Stimulated activated naive CD8-positive, alpha-beta T cell treated with anti-CD3 and anti-CD28 coated beads, Interleukin-15, amount 100 ng/mL, for 72 hours (primary cell): ENCODE measurements at regions not wholly inside any gene's neighbourhood (a gene's known extent, or its start where the extent isn't known, plus 50 kb on each side); places are given as distances from the start of the nearest gene placed in this dataset.
A peak's percentile ranks its signal among the peaks of the same experiment; 100 is the strongest.

Experiments
- ATAC-seq: fragments of 150-1000 bp; cut with Tn5 transposase; 2 replicates; pipeline ENCODE4 v1.10.0; 2021; ENCODE audit warnings: mild to moderate bottlenecking, moderate library complexity
- DNase-seq, 2 donors: peaks; one replicate each; pipeline ENCODE4 v3.0.0; 2021 to 2022
- H3K27ac Mint-ChIP-seq, 2 donors: one replicate each; pipeline ENCODE4 v1.8.0; 2022; ENCODE audit warnings: mild to moderate bottlenecking in 2 of 2, mixed read lengths in 2 of 2, moderate library complexity in 2 of 2
- H3K27me3 Mint-ChIP-seq: one replicate; pipeline ENCODE4 v1.8.0; 2022; ENCODE audit warnings: mixed read lengths
- H3K4me1 Mint-ChIP-seq: one replicate; pipeline ENCODE4 v1.8.0; 2022; ENCODE audit warnings: mild to moderate bottlenecking, mixed read lengths
- H3K4me3 Mint-ChIP-seq, 2 donors: one replicate each; pipeline ENCODE4 v1.8.0; 2022; ENCODE audit warnings: mild to moderate bottlenecking in 2 of 2, mixed read lengths in 2 of 2, moderate library complexity in 1 of 2
- H3K9me3 Mint-ChIP-seq, 2 donors: one replicate each; pipeline ENCODE4 v1.8.0; 2022; ENCODE audit warnings: mixed read lengths in 2 of 2

DNA sequence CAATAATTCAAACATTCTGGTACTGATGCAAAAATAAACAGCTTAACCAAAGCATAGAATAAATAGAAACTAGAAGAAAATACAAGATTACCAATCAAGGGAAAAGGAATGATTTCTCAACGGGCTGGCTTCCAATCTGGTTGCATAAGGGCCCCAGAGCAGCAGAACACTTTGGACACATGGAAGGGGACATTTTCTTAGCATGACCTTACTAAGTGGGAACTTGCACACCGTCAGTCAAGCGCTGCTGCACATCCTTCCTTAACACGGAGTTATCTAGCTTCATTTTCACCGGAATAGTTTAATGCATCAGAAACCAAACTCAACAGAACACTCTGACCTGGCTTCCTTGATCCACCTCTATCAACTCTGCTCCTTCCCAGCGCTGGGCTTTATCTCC is 388.5 kb downstream of the VPS13C start:
- H3K9me3 Mint-ChIP-seq: no peaks in the 10 kb centered on the region
- ATAC-seq: no peak
- no peak overlapping the region for H3K27ac Mint-ChIP-seq
- H3K27me3 Mint-ChIP-seq: peaks cover under 1% of the 10 kb centered on the region
- H3K4me3 Mint-ChIP-seq: no peak overlapping the region
- no peak for DNase-seq
- H3K4me1 Mint-ChIP-seq: no peaks in the 10 kb centered on the region

DNA sequence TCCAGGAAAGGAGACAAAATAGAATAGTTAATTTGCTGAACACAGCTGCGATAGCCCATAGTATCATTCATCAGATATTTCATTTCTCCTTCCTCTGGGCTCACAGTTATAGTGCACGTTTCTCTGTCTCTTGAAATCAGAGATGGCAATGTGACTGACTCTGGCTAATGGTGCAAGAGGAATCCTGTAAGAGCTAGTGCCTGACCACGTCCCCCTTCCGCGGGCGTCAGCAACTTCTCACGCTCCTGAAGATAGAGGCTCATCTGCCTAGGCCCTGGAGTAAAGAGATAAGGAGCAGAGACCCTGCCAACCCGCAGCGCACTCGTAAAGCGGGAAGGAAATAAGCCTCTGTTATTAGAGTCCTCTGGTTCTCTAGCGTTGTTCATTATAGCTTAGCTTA is 391.8 kb downstream of the VPS13C start:
- ATAC-seq (no peak), DNase-seq (no peak)
- Mint-ChIP-seq H3K4me3 (no peak overlapping the region), H3K4me1 (no peaks in the 10 kb centered on the region), H3K27ac (no peak overlapping the region), H3K27me3 (peaks cover 24% of the 10 kb centered on the region), H3K9me3 (no peaks in the 10 kb centered on the region)

DNA sequence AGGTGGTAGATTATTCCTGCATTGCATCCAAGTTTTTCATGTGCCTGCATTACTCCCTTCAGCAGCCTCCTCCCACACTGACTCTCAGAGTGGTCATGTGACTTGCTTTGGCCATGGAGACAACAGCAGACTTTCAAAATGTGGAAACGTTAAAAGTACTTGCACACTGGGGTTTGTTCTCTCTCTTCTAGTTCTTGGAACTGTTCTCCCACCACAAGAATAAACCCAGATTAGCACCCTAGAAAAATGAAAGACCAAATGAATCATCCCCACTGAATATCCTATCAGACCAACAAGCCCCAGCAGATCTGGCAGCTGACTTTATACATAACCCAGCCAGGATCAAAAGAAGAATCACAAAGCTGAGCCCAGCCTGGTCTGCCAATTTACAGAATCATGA is 398.5 kb downstream of the VPS13C start:
- no peaks in the 10 kb centered on the region for H3K9me3 Mint-ChIP-seq
- H3K27me3 Mint-ChIP-seq: peaks cover 37% of the 10 kb centered on the region
- H3K4me1 Mint-ChIP-seq: no peaks in the 10 kb centered on the region
- H3K27ac Mint-ChIP-seq: no peak overlapping the region
- DNase-seq (no peak), ATAC-seq (no peak)
- H3K4me3 Mint-ChIP-seq: no peak overlapping the region

DNA sequence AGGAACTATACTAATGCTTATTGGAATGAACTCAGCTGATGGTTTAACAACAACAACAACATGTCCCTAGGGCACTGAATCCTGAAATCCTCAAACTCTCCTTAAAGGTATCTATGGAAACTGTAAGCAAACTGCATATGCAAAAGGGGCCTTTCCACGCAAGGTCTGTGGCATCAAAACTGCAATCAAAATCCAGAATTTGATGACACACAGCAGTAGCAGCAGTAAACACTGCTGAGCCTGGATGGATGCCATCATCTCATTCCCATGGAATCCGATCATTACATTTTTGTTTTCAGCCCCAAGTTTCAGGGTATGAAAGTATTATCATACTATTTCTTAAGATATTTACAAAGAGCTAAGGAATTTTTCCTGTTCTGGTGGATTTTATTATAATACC is 399.7 kb downstream of the VPS13C start:
- no peak for ATAC-seq
- Mint-ChIP-seq H3K9me3 (no peaks in the 10 kb centered on the region), H3K4me1 (no peaks in the 10 kb centered on the region), H3K27me3 (peaks cover 25% of the 10 kb centered on the region), H3K27ac (no peak overlapping the region), H3K4me3 (no peak overlapping the region)
- DNase-seq: no peak

DNA sequence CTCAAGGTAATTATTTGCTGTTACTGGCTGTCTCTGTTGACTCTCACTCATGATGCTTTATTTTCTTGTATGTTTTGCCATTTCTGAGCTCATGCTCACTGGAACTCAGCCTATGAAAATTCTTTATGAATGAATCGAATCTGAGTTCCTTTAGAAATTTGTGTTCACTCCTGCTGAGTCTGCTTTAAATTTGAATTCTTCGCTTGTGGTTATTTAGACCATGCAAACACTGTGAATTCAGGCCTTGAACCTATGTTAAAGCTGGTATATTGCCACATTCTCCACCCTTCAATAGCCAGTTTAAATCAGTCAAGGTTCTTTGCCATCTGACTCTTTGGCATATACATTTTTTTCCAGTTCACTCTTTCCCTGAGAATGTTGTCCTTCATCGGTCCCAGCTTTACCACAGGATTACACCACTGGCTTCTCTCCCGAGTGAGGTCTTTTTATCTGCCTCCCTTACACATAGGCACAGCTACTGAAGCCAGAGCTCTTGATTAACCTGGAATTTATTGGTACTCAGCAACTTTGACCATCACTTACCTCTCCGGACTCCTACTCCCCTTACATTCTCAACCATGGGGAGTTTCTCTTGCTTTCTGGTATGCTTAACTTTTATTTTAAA is 400.6 kb downstream of the VPS13C start:
- Mint-ChIP-seq H3K27ac (no peak overlapping the region), H3K27me3 (peaks cover 16% of the 10 kb centered on the region), H3K4me3 (no peak overlapping the region), H3K4me1 (no peaks in the 10 kb centered on the region), H3K9me3 (no peaks in the 10 kb centered on the region)
- ATAC-seq (no peak), DNase-seq (no peak)

DNA sequence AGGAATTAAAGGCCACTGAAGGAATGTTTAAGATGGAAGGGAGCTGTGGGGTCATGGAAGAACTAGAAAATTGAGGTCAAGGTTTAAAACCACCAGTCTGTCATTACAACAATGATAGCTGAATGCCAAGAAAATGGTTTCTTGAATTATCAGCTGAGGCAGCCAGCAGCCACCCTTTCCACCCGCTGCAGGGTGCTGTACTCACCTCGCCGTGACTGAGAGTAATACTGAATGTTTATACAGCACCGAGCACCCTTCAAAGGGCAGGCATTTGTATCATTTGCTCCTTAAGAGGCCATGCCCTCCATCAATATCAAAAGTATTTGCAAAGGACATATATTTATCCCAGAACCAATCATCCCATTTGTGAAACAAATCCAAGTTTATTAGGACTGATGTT is 402.8 kb downstream of the VPS13C start:
- ATAC-seq (no peak), DNase-seq (no peak)
- H3K4me3 Mint-ChIP-seq: no peak overlapping the region
- peaks cover 13% of the 10 kb centered on the region for H3K27me3 Mint-ChIP-seq
- H3K9me3 Mint-ChIP-seq: no peaks in the 10 kb centered on the region
- H3K27ac Mint-ChIP-seq: no peak overlapping the region
- H3K4me1 Mint-ChIP-seq: no peaks in the 10 kb centered on the region

DNA sequence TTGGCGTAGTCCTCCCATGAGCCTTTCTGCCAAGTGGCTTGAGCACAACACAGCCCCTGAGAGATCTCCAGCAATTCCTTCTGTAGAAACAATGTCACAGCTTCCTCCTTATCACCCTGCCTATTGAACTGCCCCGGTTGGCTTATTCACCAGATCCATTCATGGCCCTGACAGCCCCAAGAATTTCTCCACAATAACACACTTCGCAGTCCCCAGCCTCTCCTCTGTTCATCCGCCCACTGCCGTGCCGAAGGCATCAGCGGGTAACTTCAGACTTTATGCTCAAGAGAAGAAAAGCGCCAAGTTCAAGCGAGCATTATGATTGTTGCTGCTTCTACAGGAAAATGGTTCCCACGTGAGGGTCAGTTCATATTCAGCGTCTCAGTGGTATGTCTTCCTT is 403.9 kb downstream of the VPS13C start:
- Mint-ChIP-seq H3K27me3 (peaks cover 13% of the 10 kb centered on the region), H3K4me3 (no peak overlapping the region), H3K9me3 (no peaks in the 10 kb centered on the region), H3K27ac (no peak overlapping the region), H3K4me1 (no peaks in the 10 kb centered on the region)
- ATAC-seq (no peak), DNase-seq (no peak)

DNA sequence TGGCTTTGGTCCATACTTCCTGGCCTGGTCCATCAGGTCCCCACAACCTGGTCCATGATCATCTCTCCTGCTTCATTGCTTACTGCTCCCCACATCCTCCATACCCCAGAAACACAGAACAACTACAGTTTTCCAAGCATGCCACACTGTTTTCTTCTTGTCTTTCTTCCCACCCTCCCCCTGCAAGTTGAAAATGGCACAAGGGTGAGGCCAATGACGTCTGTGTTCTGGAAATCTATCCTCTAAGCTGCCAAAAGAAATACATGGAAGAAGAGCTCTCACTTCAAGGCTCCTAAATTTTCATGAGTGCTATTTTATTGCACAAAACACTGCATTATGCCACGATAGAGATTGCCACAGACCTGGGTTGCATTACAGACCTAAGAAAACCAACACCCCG is 404.4 kb downstream of the VPS13C start:
- DNase-seq: no peak
- H3K27me3 Mint-ChIP-seq: peaks cover 13% of the 10 kb centered on the region
- no peaks in the 10 kb centered on the region for H3K9me3 Mint-ChIP-seq
- no peak for ATAC-seq
- no peaks in the 10 kb centered on the region for H3K4me1 Mint-ChIP-seq
- no peak overlapping the region for H3K27ac Mint-ChIP-seq
- no peak overlapping the region for H3K4me3 Mint-ChIP-seq

DNA sequence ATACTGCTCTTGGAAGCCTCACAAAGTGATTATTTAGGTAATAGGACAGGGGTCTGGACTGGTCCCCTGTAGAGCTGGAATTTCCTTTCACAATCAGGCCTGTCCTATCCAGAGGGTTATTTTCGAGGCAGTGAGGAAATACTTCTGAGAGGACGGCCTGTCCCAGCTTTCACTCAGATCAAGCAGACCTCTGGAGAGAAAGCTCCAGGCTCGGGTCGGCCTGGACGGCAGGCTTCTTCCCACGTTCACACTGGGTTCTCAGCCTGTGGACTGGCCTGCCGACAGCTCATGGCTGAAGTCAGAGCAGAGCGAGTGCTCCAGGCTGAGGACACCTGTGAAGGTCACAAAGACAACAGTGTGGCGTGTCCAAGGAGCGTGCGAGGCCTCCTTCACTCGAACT is 405.3 kb downstream of the VPS13C start:
- Mint-ChIP-seq H3K4me3 (no peak overlapping the region), H3K4me1 (no peaks in the 10 kb centered on the region), H3K9me3 (no peaks in the 10 kb centered on the region), H3K27ac (no peak overlapping the region), H3K27me3 (peaks cover 5% of the 10 kb centered on the region)
- DNase-seq (no peak), ATAC-seq (no peak)

DNA sequence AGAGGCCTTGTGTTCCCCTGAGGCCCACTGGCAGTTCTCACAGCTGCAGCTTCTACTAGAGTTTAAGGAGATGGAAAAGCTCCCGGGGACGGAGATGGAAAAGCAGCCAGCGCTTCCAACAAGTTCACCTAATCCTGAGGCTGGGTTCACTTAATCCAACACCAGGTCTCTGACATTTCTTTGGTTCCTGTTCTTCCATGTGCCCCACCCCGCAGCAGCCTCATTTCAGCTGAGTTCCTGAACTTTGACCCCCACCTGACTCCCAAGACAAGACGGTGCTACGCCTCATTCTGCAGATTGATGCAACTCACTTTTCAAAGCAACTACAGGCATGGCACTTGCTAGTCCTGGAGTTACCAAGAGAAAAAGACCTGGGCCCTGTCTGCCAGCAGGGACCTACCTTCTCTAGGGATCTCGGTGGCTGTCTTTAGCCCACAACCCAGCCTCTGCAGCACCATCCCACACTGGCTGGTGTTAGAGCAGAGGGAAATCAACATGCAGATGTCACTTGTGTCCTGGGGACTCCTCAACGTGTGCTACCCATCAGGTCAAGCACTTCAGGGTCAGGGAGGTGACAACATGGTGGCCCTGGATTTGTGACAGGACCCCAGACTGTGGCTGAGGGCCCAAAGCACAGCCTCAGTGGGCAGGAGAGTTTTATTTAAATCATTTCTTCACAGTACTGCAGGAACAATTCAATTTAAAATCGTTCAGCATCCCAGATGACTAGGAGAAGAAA is 406.1 kb downstream of the VPS13C start:
- H3K27ac Mint-ChIP-seq: no peak overlapping the region
- ATAC-seq (no peak), DNase-seq (no peak)
- no peaks in the 10 kb centered on the region for H3K9me3 Mint-ChIP-seq
- H3K4me3 Mint-ChIP-seq: no peak overlapping the region
- no peaks in the 10 kb centered on the region for H3K27me3 Mint-ChIP-seq
- H3K4me1 Mint-ChIP-seq: no peaks in the 10 kb centered on the region

DNA sequence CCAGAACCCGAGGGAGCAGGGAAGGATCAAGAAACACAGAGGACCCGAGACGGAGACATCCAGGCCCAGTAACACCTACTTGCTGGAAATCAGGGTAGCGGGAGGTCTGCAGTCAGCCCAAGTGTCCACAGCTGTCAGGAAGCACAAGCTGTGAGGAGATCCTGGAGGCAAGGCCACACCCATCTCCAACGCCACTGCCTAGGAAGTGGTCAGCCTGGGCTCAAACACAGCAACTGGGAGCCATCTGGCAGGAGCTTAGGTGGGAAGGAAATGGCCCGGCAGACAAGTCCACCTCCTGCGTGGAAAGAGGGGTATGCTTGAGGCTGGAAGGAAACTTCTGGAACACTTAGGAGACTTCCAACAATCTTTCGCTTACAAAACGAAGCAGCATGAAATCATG is 407.1 kb downstream of the VPS13C start:
- Mint-ChIP-seq H3K27ac (no peak overlapping the region), H3K9me3 (no peaks in the 10 kb centered on the region), H3K4me3 (no peak overlapping the region), H3K4me1 (no peaks in the 10 kb centered on the region), H3K27me3 (no peaks in the 10 kb centered on the region)
- DNase-seq (no peak), ATAC-seq (no peak)

DNA sequence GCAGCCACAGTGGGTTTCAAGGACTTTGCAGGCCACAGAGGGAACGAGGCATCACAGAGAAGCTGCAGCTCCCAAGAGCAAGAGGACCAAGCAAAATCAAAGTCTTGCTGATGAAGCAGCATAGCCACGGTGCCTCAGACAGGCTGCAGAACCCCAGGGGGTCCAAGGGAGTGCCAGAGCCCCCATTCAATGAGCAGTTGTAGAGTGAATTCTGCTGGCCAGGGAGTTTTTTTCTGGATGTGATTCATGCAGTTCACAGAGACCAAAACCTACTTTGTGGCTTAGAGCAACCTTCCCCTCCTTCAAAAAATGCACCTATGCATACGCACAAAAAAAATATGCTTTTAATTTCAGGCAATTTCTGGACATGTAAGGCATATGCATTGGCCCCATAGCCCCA is 409.0 kb downstream of the VPS13C start:
- no peak overlapping the region for H3K4me3 Mint-ChIP-seq
- H3K27ac Mint-ChIP-seq: peak overlapping the region in 1 of 2 donors; percentile 48
- no peaks in the 10 kb centered on the region for H3K27me3 Mint-ChIP-seq
- DNase-seq (no peak), ATAC-seq (no peak)
- no peaks in the 10 kb centered on the region for H3K4me1 Mint-ChIP-seq
- no peaks in the 10 kb centered on the region for H3K9me3 Mint-ChIP-seq

DNA sequence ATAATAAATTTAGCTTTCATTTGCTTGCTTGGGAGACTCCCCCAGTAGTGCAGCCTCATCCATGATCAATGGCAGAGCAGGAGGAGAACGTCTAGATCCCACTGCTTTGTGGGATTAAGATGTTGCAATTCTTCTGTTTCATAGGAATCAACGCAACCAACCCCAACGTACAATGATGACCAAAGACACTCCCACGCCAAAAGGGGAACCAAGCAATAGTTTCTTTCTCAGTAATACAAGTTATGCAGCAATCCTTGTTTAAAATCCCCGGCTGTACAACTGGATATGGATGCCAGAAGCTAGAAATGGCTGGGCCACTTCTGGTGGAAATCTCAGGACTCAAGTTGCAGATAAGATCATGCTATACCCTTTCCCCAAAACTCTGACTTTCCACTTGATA is 411.2 kb downstream of the VPS13C start:
- peaks cover 8% of the 10 kb centered on the region for H3K27me3 Mint-ChIP-seq
- no peak overlapping the region for H3K4me3 Mint-ChIP-seq
- H3K27ac Mint-ChIP-seq: no peak overlapping the region
- ATAC-seq: no peak
- H3K4me1 Mint-ChIP-seq: no peaks in the 10 kb centered on the region
- no peak for DNase-seq
- H3K9me3 Mint-ChIP-seq: no peaks in the 10 kb centered on the region

DNA sequence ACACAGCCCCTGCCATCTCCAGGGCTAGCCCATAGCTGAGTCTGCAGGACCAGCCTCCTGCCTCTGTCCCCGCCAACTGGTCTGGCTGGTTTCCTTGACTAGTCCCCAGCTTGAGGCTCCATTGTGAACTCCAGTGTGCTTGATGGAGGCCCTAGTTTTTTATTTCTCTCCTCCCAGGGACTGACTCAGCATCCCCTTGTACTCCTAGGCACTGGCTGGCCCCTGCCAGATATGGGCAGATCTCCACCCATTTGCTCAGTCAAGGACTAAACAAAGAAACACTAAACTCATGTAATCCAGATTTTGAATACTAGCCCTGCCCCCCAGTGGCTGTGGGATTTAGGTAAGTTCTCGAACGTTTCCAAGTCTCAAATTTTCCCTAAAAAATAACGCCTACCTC is 415.4 kb upstream of the RORA start:
- Mint-ChIP-seq H3K4me1 (no peaks in the 10 kb centered on the region), H3K4me3 (no peak overlapping the region), H3K9me3 (no peaks in the 10 kb centered on the region), H3K27ac (no peak overlapping the region), H3K27me3 (peaks cover 18% of the 10 kb centered on the region)
- ATAC-seq: no peak
- DNase-seq: no peak

DNA sequence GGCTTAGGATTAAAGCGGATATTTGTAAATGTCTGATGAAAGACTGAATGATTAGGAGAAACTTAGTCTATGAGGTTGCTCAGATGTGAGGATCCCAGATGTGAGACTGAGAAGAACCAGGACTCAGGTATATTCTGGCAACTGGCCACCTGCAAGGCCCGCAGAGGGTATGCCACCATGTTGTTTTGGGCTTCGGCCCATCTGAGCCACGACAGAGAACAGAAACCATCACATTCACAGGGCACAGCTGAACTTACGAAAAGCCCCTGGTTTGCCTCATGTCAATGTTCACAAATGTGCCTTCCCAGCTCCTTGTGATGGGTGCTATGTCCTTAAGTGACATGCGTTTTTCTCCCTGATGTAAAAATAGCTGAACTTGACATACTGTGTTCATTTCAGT is 412.5 kb upstream of the RORA start:
- Mint-ChIP-seq H3K4me3 (no peak overlapping the region), H3K27ac (no peak overlapping the region), H3K4me1 (no peaks in the 10 kb centered on the region), H3K9me3 (no peaks in the 10 kb centered on the region), H3K27me3 (peaks cover 20% of the 10 kb centered on the region)
- no peak for DNase-seq
- ATAC-seq: no peak

DNA sequence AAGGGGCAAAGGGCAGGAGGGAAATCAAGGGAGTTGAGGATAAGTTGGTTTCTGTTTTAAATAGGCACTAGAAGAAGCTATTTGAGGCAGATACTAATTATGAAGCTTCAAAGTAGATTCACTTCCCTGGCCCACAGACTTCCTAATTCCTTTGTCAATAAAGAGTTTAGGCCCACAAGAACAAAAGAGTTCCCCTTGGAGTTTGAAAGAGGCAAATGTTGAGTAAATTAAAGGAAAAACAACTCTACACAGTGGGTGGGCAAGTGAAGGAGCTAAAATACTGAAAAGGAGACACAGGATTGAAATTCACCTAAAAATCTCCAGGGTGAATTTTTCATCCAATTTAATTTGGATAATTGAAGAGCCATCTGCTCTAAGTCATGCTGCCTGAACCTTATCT is 411.7 kb upstream of the RORA start:
- no peak overlapping the region for H3K27ac Mint-ChIP-seq
- no peaks in the 10 kb centered on the region for H3K9me3 Mint-ChIP-seq
- H3K4me3 Mint-ChIP-seq: no peak overlapping the region
- peaks cover 26% of the 10 kb centered on the region for H3K27me3 Mint-ChIP-seq
- no peaks in the 10 kb centered on the region for H3K4me1 Mint-ChIP-seq
- DNase-seq (no peak), ATAC-seq (no peak)

DNA sequence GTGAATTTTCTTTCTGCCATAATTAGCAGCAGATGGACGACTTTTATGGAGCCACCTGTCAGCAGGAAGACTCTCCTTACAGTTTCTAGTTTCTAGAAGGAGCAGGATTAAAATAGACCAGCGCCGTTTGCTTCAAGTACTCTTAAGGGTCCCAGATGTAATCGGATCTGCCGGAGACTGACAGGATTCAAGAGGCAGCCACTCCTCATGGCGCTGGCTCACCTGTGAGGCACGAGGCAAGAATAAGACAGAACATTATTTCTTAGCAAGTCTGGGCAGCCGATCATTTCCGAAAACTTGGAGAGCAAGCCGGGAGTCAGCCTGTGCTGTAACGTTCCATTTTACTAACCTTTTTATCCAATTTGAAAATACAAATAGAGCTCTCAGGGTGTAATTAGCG is 410.4 kb upstream of the RORA start:
- H3K9me3 Mint-ChIP-seq: no peaks in the 10 kb centered on the region
- H3K4me1 Mint-ChIP-seq: no peaks in the 10 kb centered on the region
- no peak overlapping the region for H3K27ac Mint-ChIP-seq
- ATAC-seq (no peak), DNase-seq (no peak)
- no peak overlapping the region for H3K4me3 Mint-ChIP-seq
- H3K27me3 Mint-ChIP-seq: peaks cover 24% of the 10 kb centered on the region
